ENCODE measurements at regions not wholly inside any gene's neighbourhood (a gene's known extent, or its start where the extent isn't known, plus 50 kb on each side); places are given as distances from the start of the nearest gene placed in this dataset.
"Not testable (repeated sequence)": the region's sequence is repeated elsewhere in the genome, so short reads cannot be mapped to it uniquely, and the experiment has no call there.

DNA sequence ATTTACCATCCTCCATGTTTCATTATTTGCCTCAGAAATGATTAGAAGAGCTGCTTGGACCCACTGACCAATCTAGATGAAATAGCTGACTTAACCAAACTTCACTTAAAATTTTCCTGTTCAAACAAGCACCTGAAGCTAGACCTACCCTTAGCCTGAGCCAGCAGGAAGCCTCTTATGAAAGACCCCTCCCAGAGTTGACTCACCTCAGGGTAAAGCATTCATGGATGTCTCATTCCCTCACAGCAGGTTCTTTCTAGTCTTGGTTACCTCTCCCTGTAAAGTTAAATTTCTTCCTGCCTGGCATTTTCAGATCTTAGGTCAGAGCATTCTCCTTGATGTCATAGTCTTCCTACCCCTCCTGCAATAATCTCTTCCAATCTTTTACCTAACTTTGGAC, 1209.8 kb downstream of the FLRT2 start:
- DNase-seq = no peak
- no peak overlapping the region for H3K4me3 Mint-ChIP-seq
- H3K27ac Mint-ChIP-seq = no peak overlapping the region
- peaks cover 16% of the 10 kb centered on the region for H3K9me3 Mint-ChIP-seq
- no peaks in the 10 kb centered on the region for H3K27me3 Mint-ChIP-seq
- H3K36me3 Mint-ChIP-seq (ENCODE audit: low read depth) = no peaks in the 10 kb centered on the region
- no peaks in the 10 kb centered on the region for H3K4me1 Mint-ChIP-seq (ENCODE audit: low read depth)

DNA sequence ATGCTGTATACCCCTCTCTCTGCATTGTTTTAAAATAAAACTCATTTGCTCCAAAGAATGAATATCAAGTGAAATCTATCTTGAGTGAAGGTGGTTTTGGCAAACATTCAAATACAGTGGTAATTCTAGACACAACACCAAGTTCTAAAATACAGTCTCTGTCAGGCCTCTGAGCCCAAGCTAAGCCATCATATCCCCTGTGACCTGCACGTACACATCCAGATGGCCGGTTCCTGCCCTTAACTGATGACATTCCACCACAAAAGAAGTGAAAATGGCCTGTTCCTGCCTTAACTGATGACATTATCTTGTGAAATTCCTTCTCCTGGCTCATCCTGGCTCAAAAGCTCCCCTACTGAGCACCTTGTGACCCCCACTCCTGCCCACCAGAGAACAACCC, 1201.5 kb downstream of the FLRT2 start:
- not testable (repeated sequence) for H3K36me3 Mint-ChIP-seq (ENCODE audit: low read depth); DNase-seq; H3K4me1 Mint-ChIP-seq (ENCODE audit: low read depth); H3K9me3 Mint-ChIP-seq; H3K4me3 Mint-ChIP-seq; H3K27ac Mint-ChIP-seq; H3K27me3 Mint-ChIP-seq

DNA sequence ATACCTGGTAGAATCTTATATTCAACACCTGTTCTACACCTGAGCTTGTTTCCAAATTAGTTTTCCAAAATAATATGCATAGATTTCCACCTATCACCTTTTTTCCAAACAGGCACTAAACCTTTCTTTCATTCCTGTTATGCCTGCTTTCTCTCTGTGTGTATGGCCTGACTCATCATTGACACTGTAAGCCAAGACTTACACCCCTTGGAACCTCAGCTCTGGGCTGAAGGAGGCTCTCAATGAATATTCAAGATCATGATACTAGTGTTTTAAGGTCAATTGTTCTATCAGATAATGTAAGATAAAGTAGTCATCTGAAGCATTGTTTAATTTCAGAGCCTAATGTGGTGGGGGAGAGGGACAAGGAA, 1193.3 kb downstream of the FLRT2 start:
- peaks cover under 1% of the 10 kb centered on the region for H3K9me3 Mint-ChIP-seq
- no peaks in the 10 kb centered on the region for H3K36me3 Mint-ChIP-seq (ENCODE audit: low read depth)
- no peak for DNase-seq
- no peaks in the 10 kb centered on the region for H3K27me3 Mint-ChIP-seq
- no peak overlapping the region for H3K27ac Mint-ChIP-seq
- H3K4me3 Mint-ChIP-seq = no peak overlapping the region
- H3K4me1 Mint-ChIP-seq (ENCODE audit: low read depth) = no peaks in the 10 kb centered on the region

DNA sequence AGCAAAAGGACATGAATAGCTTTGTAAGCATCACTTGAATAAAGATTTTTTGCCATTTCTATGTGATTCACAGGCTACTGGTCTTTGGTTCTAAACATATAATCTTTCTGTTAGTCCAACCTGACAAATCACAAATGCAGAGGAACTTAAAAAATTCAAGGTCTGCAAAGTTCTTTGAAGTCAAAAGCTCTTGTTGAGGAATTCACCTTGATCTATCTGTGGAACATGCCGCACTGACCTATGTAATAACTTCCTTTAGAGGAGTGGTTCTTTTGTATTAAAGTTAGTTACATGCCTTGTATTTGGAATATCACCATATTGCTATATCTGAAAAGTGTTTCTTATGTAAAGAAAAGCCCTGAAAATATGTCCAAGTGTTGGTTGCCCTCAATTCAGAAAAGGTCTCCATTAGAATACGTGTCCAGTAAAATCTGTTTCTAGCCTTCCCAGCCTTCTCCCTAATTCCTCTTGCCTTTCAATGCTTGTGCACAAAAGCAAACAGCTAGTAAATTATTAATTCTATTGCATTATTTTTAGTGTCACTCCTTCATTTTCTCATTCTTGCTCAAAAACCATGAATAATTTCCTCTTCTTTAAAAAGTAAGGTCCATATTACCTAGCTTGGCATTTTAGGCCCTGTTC, 1192.8 kb downstream of the FLRT2 start:
- Mint-ChIP-seq H3K4me1 (ENCODE audit: low read depth) (no peaks in the 10 kb centered on the region), H3K9me3 (peaks cover 3% of the 10 kb centered on the region), H3K27ac (no peak overlapping the region), H3K27me3 (no peaks in the 10 kb centered on the region), H3K4me3 (no peak overlapping the region), H3K36me3 (ENCODE audit: low read depth) (no peaks in the 10 kb centered on the region)
- no peak for DNase-seq

DNA sequence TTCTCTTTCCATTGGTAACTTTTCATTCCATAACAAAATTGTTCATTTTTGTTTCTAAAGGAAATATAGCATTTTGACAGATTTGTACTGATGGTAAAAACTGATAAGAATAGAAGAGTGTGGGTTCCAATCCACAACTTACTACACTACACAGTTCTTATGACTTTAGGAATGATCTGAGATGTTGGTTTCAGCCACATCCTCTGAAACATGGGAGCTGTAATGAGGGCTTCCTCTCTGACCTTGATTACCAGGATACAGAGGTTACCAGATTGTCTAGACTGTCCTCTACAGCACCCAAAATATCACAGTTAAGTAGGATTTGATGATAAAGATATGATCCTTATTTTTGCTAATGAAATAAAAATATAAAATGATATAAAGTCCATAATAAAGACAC, 1184.6 kb downstream of the FLRT2 start:
- no peaks in the 10 kb centered on the region for H3K36me3 Mint-ChIP-seq (ENCODE audit: low read depth)
- no peak for DNase-seq
- H3K9me3 Mint-ChIP-seq = peaks cover 6% of the 10 kb centered on the region
- H3K4me3 Mint-ChIP-seq = no peak overlapping the region
- no peak overlapping the region for H3K27ac Mint-ChIP-seq
- H3K27me3 Mint-ChIP-seq = no peaks in the 10 kb centered on the region
- no peaks in the 10 kb centered on the region for H3K4me1 Mint-ChIP-seq (ENCODE audit: low read depth)

DNA sequence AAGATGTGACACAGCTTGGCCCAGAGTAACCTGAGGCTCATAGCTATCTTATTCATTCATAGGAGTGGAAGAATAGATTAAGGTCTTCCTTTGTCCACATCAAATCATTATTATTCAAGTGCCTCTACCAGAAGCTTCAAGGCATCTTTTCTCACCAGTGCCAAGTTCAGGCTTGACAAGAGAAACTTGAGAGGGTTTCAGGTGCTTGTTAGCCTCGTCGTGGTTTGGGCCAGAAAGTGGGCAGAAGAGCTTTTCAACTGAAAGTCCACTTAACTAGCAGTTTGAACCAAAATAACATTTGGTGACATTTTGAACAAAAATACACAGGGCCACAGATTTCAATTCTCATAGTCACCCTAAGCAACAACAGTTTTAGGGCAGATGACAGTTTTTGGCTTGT, 1184.2 kb downstream of the FLRT2 start:
- no peaks in the 10 kb centered on the region for H3K27me3 Mint-ChIP-seq

DNA sequence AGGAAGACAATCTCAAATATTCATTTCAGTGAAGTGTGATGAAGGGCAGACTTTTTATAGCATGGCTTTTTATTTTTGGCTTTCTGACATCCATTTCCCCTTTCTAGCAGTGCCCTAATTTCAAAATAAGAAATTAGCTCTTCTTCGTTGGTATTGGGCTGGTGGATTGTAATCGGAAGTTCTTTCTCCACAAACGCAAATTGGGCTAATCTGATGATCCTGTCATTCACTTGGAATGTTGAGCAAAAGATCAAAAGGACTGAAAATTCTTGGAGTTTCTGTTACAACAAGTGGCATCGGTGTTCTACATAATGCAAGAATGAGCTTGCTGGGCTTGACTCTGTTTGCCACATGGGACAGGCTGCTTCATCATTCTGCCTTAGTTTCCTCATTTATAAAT, 1182.8 kb downstream of the FLRT2 start:
- Mint-ChIP-seq H3K9me3 (peaks cover 4% of the 10 kb centered on the region), H3K36me3 (ENCODE audit: low read depth) (no peaks in the 10 kb centered on the region), H3K4me1 (ENCODE audit: low read depth) (no peaks in the 10 kb centered on the region), H3K27me3 (no peaks in the 10 kb centered on the region), H3K27ac (no peak overlapping the region), H3K4me3 (no peak overlapping the region)
- no peak for DNase-seq

More for the DNA sequence above, 1184.2 kb downstream of the FLRT2 start:
- peaks cover 6% of the 10 kb centered on the region for H3K9me3 Mint-ChIP-seq
- no peaks in the 10 kb centered on the region for H3K36me3 Mint-ChIP-seq (ENCODE audit: low read depth)
- no peak for DNase-seq
- H3K27ac Mint-ChIP-seq = no peak overlapping the region
- no peak overlapping the region for H3K4me3 Mint-ChIP-seq
- no peaks in the 10 kb centered on the region for H3K4me1 Mint-ChIP-seq (ENCODE audit: low read depth)

DNA sequence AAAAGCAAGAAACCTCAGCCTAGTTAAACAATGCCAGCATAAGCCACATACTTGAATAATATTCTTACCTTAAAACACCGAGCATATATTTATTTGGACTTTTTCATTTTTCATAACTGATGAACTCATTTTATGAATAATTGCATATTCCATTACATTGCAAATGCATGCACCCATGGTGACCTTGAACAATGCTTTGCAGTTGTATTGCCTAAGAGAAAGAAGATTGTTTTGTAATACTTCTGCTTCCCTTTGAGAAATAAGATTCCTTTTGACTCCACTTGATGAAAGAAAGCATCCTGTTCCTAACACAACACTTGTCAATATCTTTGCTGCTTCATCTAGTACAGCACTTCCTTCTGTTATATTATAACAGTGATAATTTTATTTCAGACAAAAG, 1182.2 kb downstream of the FLRT2 start:
- Mint-ChIP-seq H3K9me3 (peaks cover 8% of the 10 kb centered on the region), H3K27ac (no peak overlapping the region), H3K27me3 (no peaks in the 10 kb centered on the region), H3K4me3 (no peak overlapping the region), H3K36me3 (ENCODE audit: low read depth) (no peaks in the 10 kb centered on the region), H3K4me1 (ENCODE audit: low read depth) (no peaks in the 10 kb centered on the region)
- no peak for DNase-seq

DNA sequence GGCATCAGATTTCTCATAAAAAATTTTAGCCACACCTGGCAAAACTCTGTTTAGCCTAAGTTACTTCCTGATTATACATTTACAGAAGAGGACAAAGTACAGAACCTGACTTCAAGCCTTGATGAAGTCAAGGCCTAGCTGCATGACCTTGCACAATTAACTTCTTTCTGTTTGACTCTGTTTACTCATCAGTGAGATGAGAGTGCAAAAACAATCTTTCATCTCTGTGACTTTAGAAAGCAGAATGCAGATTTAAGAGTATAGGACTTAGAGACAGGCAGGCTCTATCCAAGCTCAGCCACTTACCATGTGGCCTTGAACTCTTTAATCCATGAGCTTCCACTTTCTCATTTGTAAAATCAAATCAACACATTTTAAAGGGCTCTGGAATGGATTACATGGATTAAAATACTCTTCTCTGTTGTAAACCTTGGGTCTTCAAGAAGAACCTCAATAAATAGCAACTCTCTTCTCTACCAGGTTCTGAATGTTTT, 1178.9 kb downstream of the FLRT2 start:
- Mint-ChIP-seq H3K9me3 (peaks cover 21% of the 10 kb centered on the region), H3K4me3 (no peak overlapping the region), H3K4me1 (ENCODE audit: low read depth) (no peaks in the 10 kb centered on the region), H3K27ac (no peak overlapping the region), H3K36me3 (ENCODE audit: low read depth) (no peaks in the 10 kb centered on the region), H3K27me3 (no peaks in the 10 kb centered on the region)
- no peak for DNase-seq

DNA sequence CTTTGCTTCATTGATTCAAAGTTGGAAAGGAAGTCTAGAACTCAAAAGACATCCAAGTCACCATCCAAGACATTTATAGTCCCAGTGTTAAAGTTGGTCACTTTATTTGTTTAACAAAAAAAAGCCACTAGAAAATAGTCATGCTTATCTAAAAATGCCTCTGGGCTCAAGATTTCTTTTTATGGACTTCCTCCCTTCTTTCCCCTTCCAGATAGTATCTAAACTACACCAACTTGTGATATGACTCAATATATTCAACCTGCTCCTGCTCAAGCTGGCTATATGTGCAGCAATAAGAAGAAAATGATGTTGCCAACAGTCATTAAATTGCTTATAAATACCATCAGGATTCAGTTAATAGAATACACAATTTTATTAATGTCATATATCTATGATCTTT, 1177.1 kb downstream of the FLRT2 start:
- DNase-seq = no peak
- H3K4me1 Mint-ChIP-seq (ENCODE audit: low read depth) = no peaks in the 10 kb centered on the region
- peaks cover 25% of the 10 kb centered on the region for H3K9me3 Mint-ChIP-seq
- no peaks in the 10 kb centered on the region for H3K27me3 Mint-ChIP-seq
- H3K4me3 Mint-ChIP-seq = no peak overlapping the region
- H3K27ac Mint-ChIP-seq = no peak overlapping the region
- no peaks in the 10 kb centered on the region for H3K36me3 Mint-ChIP-seq (ENCODE audit: low read depth)

DNA sequence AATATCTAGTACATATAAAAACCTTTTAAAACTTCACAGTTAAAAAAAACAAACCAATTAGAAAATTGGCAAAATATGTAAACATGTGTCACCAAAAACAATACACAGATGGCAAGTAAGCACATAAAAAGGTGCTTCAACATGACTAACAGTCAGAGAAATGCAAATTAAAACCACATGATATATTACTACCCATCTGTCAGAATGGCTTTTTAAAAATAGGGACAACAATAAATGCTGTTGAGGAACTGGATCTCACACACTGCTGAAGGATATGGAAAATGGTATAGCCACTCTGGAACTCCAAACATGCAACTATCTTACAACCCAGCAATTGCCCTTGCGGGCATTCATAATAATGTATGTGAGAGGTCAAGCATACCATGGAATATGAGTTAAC, 1153.6 kb downstream of the FLRT2 start:
- Mint-ChIP-seq H3K27ac (no peak overlapping the region), H3K27me3 (no peaks in the 10 kb centered on the region), H3K9me3 (peaks cover 17% of the 10 kb centered on the region), H3K4me3 (no peak overlapping the region), H3K36me3 (ENCODE audit: low read depth) (no peaks in the 10 kb centered on the region), H3K4me1 (ENCODE audit: low read depth) (no peaks in the 10 kb centered on the region)
- DNase-seq = no peak

DNA sequence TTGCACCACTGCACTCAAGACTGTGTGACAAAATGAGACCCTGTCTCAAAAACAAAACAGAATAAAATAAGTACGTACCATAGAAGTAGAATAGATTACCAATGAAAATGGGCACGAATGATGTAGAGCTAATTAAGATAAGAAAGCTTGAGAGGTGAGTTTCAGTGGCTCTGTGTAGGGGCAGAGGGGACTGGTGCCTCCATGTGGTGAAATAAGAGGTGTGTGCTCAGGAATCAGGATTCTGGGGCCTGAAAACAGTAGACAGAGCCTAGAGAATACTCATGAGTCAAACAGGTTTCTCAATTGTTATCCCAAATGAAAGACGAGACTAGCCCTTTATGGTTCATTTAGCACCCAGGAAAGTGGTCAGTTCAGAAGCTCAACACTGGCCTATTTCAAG, 1145.1 kb downstream of the FLRT2 start:
- H3K27ac Mint-ChIP-seq = no peak overlapping the region
- H3K36me3 Mint-ChIP-seq (ENCODE audit: low read depth) = no peaks in the 10 kb centered on the region
- H3K4me3 Mint-ChIP-seq = no peak overlapping the region
- H3K4me1 Mint-ChIP-seq (ENCODE audit: low read depth) = no peaks in the 10 kb centered on the region
- no peaks in the 10 kb centered on the region for H3K27me3 Mint-ChIP-seq
- no peak for DNase-seq
- peaks cover 2% of the 10 kb centered on the region for H3K9me3 Mint-ChIP-seq

DNA sequence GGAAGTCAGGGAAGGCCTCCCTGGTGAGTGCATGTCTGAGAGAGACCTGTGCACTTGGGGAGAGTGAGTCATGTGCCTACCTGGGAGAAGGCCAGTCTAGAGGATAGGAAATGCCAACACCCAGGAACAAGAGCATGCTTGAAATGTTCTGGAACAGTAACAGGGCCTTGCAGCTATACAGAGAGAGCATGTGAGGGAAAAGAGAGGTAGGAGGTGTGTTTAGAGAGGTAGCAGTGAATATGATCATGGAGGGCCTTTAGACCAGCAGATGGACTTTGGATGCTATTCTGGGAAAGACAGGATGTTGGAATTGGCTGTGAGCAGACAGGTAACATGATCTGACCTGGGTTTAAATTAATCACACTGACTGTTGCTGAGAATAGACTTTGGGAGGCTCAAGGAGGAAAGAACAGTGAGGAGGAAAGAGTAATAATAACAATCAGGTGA, 1143.6 kb downstream of the FLRT2 start:
- H3K36me3 Mint-ChIP-seq (ENCODE audit: low read depth) = no peaks in the 10 kb centered on the region
- no peak overlapping the region for H3K27ac Mint-ChIP-seq
- H3K4me3 Mint-ChIP-seq = no peak overlapping the region
- no peaks in the 10 kb centered on the region for H3K4me1 Mint-ChIP-seq (ENCODE audit: low read depth)
- no peaks in the 10 kb centered on the region for H3K9me3 Mint-ChIP-seq
- no peaks in the 10 kb centered on the region for H3K27me3 Mint-ChIP-seq
- no peak for DNase-seq

DNA sequence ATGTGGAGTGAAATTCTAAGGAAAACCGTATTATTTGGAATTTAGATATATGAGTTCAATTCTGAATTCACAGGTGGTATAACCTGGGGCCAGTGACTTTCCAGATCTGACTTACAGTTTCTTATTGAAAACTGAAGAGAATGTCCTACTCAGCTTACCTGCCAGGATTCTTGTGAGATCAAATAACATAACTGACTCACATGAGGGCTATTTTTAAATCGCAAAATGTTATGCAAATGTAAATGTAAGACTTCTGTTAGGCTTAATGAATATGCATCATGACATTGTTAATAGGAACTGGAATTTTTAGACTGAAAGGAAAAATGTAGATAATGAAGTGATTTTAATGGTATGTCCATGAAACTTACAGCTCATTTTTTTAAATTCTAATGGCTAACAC, 1142.1 kb downstream of the FLRT2 start:
- Mint-ChIP-seq H3K36me3 (ENCODE audit: low read depth) (no peaks in the 10 kb centered on the region), H3K27ac (no peak overlapping the region), H3K27me3 (no peaks in the 10 kb centered on the region), H3K4me3 (no peak overlapping the region), H3K4me1 (ENCODE audit: low read depth) (no peaks in the 10 kb centered on the region), H3K9me3 (peaks cover 4% of the 10 kb centered on the region)
- DNase-seq = no peak

DNA sequence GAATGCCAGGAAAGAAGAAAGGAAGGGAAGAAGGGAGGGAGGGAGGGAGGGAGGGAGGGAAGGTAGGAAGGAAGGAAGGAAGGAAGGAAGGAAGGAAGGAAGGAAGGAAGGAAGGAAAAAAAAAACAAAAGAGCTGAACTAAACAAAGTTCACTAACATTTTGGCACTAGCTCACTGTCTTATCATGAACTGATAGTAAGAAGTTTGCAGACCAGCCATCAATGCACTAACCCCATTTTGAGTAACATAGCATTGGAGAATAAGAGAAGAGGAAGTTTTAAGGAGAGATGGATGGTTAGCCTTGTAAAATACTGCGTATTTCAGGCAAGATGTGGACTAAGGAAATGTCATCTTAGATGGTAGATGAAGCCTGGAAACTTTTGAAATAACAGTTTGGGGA, 1136.0 kb downstream of the FLRT2 start:
- DNase-seq = no peak
- no peak overlapping the region for H3K4me3 Mint-ChIP-seq
- H3K27me3 Mint-ChIP-seq = no peaks in the 10 kb centered on the region
- no peak overlapping the region for H3K27ac Mint-ChIP-seq
- H3K9me3 Mint-ChIP-seq = peaks cover 5% of the 10 kb centered on the region
- H3K4me1 Mint-ChIP-seq (ENCODE audit: low read depth) = no peaks in the 10 kb centered on the region
- no peaks in the 10 kb centered on the region for H3K36me3 Mint-ChIP-seq (ENCODE audit: low read depth)

DNA sequence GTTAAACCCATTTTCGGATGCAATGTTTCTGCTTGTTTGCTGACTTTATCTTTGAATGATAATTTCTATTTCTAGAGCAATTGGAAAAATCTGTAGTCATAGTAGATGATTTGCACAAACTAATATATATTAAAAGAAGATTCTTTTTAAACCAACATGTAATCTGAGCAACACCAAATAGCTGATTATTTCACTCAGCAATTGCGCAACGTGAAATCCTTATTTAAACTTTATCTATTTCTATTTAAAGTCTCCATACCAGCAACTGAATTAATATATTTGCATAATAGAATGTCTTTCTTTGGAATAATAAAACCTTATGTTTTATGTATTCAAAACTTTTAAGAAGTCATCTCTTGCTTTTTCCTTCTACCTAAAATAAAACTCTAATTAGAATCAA, 1132.4 kb downstream of the FLRT2 start:
- H3K27me3 Mint-ChIP-seq = no peaks in the 10 kb centered on the region
- no peaks in the 10 kb centered on the region for H3K4me1 Mint-ChIP-seq (ENCODE audit: low read depth)
- no peak overlapping the region for H3K4me3 Mint-ChIP-seq
- H3K36me3 Mint-ChIP-seq (ENCODE audit: low read depth) = no peaks in the 10 kb centered on the region
- no peak overlapping the region for H3K27ac Mint-ChIP-seq
- DNase-seq = no peak
- H3K9me3 Mint-ChIP-seq = peaks cover 6% of the 10 kb centered on the region
